IPS-NIHi7 (cell line): ENCODE measurements at regions not wholly inside any gene's neighbourhood (a gene's known extent, or its start where the extent isn't known, plus 50 kb on each side); places are given as distances from the start of the nearest gene placed in this dataset.

Experiments
- DNase-seq: peaks from one replicate; pipeline ENCODE4 v3.0.0; 2012; ENCODE audit warnings: mixed read lengths; ENCODE audit errors: extremely low spot score

DNA sequence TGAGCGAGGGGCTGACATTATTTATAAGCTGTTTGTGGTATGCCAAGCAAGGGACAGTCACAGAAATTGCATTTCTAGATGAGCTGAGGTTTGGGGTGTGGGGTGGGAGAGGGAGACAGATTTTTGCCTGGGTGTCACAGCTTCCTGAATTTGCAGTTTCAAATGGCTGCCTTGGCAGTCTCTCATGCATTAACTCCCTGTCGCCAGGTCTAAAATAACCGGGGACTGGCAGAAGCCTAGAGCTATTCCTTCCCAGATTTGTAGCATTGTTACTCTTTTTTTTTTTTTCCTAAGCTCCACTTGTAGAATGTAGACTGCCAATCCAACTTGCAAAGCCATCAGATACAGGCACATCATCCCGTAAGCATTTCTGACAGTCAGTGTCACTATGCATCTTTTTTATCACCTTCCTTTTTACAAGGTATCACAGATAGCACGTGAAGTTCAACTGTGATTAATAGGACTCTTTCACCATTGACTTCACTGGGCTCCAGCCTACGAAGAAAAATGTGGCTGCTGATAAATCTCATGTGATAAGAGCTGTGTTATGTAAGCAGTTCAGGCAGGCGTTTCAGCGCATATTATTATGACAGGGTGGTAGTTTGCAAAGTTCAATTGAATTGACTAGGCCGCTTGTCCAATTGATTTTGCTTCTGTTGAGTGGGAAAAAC, 130.7 kb upstream of the CELF2 start:
- no peak for DNase-seq

DNA sequence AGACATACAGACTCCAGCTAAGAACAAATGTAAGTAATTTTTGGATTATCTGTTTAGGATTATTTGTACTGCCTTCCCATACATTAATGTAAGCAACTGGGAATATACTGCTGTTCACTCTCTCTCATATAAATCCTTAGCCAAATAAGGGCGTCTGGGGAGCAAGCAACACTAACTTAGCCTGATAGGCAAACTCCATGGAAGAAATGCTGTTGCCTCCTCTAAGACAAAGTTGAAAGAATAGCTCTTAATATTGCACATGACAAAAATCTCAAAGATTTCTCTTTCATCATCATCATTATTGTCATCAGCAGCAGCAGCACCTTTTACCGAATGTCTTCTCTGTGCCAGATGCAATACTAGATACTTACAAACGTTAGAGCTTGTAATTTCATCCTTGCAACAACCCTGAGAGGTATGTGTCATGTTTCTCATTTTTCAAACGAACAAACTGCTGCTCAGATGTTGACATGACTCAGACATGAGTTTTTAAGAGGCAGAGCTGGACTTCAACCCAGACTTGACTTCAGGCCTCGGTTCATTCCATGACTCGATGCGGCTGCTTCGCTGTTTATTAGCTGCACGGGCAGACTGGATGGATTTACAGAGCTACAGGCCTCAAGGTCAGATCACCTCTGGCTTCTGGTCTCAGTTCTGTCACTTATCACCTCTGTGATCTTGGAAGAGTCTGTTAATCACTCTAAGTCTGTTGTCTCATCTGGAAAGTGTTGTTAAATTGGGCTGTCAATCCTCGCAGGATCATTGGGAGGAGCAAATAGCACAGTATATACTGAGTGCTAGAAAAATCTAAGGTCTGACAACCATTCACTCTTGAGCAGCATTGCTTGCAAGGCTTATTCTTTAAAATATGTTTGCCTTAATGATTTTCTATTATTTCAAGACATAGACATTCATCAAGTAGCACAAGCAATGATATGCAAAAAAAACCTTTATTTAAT, 126.3 kb upstream of the CELF2 start:
- no peak for DNase-seq

DNA sequence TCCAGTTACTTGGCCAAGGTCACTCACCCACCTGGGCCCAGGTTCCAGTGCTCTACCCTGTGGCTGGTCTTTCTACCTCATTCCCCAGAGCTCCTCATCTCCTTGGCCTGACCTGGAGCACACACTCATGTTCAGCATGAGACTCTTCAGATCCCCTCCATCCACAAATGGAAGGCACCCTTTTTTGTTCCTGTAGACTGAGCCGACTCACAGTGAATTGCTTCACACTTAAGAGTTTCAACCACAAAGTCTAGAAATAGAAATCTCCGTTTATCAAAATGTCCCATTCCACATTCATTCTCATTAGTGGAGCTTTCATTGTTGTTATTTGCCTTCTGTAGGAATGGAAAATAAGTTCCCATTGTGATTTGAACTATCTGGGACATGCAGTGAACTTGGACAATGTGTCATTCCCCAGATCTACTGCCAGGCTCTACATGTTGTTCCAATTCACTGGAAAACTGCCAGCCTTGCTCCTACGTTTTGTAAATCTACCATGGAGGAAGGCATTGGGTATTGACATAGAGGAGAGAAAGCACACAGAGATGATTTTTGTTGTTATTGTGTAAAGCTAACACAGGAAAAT, 125.3 kb upstream of the CELF2 start:
- DNase-seq: no peak

DNA sequence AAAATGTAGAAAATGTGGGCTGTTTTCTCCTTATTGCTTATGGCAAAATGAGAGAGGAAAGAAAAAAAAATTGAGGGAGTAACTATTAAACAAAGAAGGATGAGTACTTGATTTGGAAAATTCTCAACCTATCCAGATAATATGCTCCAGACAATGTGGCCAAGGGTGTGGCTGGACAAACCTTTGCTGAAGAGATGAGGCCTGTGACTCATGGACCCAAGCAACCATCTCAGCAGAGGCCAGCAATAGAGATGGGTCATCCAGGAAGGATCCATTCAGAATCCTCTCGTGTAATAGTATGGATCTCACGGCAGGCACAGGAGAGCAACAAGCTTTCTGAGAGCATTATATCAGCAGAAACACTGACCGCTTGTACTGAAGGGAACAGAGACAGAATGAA, 120.3 kb upstream of the CELF2 start:
- DNase-seq: no peak

DNA sequence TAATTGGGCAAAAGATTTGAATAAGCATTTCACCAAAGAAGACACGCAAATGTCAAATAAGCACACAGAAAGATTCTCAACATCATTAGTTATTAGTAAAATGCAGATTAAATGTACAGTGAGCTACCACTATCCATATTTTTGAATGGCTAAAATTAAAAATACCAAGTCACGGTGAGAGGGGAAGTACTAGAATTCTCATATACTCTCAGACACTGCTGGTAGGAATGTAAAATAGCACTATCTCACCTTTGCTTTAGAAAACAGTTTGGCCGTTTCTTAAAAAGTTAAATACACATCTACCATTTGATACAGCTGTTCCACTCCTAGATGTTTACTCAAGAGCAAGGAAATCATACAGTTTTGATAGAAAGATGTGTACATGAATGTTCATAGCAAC, 115.8 kb upstream of the CELF2 start:
- no peak for DNase-seq

DNA sequence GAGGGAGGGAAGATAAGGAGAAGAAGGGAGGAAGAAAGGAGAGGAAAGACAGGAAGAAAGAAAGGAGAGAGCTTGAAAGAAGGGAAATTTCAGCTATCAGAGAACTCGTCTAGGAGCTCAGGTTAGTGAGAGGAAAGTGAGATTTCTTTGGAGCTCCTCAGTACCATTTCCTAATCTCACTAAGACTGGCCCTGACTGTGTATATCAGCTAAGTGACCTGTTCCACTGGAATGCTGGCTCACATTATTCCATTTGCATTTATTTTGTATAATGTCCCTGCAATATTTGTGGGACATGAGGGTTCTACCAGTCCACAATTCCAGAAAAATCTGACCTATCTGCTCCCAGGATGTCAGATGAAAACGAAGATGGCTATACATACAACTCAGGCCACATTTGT, 114.7 kb upstream of the CELF2 start:
- DNase-seq: no peak

DNA sequence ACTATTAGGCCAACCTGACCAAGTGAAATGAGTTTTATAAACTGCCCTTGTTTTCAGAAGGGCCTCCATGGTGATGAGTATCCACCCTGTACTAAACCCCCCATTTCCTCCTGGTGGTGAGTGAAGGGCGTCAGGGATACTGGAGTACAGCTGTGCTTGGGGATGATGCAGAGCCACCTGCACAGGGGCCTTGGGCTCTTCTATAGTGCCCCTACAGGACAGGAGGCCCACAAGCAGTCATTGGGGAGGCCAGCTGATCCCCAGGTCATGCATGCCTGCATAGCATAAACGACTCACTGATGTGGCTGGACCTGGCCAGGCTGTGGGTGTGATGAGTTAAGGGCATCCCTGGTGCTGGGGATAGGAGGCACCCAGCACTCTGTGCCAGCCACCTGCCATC, 114.1 kb upstream of the CELF2 start:
- DNase-seq: no peak

DNA sequence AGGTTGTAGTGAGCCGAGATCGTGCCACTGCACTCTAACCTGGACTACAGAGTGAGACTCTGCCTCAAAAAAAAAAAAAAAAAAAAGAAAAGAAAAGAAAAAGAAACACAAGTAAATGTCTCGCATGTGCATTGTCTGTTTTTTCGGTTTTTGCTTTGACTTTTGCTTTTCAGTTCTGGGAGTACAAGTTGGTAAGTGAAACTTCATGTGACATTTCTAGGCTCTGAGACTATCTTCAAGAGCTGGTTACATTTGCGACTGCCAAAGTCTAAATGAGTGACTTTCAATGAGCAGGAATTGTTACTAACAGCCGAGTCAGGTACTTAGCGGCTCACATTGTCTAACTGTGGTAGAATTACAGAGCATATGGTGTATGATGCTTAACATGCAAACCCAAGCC, 107.0 kb upstream of the CELF2 start:
- no peak for DNase-seq

DNA sequence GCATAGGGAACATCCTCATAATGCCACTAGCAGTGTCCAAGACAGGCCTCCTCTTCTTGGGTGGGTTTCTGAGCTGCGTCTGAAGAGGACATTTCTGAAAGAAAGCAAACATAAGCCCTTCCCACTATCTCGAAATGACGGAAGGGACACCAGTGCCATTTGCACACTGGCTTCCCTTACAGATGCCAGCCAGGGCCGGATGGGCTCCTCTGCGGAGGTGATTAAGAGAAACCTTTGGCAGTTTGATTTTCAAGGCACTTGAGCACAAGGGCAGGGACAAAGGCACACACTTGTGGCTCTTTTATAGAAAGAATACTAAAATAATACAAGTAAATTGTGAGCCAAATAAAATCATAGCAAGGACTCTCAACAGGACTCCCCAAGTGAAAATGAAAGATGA, 106.6 kb upstream of the CELF2 start:
- no peak for DNase-seq

DNA sequence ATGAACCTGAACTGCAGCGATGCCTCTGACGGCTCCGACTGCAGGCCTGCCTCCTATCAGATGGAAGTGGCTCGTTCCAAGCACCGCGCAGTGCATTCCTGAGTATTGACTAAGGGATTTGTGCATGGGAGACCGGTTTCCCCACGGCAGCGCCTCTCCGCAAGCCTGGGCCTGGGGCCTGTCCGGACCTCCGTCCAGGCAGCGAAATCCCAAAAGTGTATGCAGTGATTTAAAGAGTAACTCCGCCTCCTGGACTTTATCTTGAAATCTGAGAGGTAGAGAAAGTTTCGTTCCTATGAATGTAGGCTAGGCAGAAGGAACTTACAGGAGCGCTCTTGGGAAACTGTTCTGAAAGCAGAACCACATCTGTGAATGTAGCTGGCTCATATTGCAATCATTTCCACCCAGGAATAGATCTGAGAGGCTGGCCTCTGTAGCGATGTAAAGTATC, 106.2 kb upstream of the CELF2 start:
- peak; percentile 57 for DNase-seq

DNA sequence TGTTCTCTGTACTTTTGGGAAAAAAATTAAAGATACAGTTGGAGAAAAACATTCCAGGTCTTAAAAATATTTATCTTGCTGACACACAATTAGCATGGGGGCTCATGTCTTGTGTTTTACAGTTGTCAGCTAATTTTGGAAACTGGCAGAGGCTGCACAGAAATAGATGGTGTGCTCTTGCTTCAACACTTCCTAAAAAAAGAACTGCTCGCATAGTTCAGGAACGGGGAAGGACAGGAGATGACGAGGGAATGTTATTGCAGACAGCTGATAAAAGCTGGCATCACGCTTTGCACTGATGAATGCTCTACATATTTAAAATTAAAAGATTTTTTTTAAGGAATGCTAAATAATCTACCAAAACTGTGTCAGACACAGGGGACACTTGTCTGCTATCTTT, 103.5 kb upstream of the CELF2 start:
- DNase-seq: no peak

DNA sequence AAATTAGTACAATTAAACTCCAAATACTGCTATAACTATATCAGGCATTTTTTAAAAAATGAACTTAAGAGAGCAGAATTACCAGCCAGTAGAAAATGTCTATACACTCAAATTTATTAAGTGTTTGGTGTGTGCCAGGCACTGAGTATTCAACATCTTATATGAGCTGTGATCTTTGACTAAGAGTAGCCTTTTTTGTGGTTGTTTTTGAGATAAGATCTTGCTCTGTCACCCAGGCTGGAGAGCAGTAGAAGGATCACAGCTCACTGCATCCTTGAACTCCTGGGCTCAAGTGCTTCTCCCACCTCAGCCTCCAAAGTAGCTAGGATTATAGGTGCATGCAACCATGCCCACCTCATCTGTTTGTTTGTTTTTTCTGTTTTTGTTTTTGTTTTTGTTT, 102.5 kb upstream of the CELF2 start:
- no peak for DNase-seq

DNA sequence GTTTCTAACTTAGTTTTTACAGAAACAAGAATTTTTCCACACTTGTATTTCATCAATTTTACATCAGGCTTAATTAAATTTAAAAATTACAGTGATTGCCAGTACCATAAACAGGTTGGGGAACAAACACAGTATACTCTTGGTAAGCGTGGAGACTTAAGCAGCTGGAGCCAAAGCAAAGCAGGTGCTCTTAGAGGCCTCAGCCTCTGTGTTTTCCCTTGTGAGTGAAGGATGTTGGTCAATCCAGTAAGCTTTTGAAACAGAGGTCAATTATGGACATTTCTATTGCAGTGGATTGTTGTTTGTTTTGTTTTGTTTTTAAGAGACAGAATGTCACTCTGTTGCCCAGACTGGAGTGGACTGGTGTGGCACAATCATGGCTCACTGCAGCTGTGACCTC, 100.6 kb upstream of the CELF2 start:
- DNase-seq: no peak

DNA sequence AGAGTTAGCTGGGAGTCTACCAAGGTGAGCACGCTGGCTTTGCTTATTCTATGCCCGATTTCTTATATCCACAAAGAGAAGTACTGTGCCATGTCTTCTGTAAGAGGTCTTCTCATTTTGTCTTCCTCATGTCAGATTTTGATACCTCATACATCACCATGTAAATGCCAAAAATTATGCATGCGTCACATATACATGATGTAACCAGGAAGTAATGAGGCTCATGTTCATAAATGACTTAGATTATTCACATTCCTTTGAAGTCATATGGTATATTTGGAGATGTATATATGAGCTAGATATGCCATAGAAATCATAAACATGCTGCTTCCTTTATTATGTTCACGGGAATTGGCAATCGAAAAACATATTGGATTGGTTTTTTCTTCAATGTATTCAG, 97.7 kb upstream of the CELF2 start:
- no peak for DNase-seq

DNA sequence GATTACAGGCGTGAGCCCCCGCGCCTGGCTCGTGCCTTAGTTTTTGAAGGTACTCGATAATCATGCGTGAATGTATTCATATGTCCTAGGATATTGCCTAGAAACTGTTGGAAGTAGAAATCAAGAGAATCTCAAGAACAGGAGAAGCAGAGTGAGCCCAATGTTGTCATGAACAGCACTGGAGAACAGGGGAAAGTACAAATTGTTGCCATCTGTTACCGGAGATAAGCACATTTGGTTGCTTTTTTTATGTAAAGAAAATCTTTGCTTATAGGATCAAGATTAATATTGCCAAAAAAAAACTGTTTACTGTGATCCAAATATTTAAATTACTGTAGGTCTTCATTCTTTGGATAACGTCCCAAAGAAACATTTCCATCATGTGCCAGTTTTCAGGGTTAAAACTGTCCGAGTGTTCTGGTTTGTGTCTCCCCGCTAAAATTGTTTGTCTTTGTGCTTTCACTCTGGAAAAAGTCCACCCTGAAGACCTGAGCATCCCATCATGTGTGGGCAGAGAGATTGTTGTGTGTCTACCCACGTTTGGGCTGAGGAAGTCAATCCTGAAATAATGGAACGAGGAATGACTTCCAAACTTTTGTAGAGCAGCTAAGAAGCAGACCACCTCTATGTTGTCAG, 95.7 kb upstream of the CELF2 start:
- DNase-seq: no peak

DNA sequence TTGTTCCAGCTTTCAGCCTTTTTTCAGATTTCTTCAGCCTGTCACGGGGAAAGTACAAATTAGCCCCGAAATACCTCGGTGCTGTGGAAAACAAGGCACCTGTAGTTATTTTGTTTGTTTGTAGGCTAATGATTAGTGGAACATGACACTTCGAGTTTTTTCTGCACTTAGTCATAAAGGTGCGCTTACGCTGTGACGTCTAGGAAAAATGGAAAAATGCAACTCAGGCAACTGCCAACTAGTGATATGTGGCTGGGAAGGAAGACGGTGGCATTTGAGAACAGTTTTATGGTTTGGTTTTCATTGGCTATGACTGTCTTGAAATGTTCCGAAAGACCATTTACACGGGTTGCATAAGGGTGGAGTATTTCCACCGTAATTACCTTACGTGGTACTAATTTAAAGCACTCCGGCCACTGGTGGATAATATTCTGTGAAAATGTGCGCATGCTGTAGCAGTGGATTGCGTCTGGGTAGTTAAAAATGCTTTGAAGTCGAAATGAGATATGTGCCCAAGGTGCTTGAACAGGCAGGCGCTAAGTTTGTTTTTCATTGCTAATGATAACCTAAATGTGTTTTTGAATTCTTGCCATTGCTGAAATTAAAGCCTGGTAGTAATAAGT, 94.5 kb upstream of the CELF2 start:
- no peak for DNase-seq

DNA sequence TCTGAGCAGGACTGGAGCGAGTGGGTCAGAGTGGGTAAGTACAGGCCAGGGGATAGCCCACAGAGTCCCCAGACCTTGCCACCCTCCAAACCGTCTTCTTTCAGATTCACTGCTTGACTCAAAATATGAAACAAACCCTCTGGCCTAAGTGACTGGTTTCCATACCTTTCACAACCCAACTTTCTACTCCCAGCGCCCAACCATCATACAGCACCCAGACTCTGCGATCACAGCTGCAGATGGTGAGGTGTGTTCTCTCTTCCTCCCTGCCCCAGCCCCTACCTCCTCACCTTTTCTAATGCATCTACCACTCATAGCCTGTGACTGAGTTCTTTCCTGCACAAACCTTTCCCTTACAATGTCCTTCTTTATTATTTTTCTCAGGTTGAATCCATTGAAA, 92.0 kb upstream of the CELF2 start:
- no peak for DNase-seq

DNA sequence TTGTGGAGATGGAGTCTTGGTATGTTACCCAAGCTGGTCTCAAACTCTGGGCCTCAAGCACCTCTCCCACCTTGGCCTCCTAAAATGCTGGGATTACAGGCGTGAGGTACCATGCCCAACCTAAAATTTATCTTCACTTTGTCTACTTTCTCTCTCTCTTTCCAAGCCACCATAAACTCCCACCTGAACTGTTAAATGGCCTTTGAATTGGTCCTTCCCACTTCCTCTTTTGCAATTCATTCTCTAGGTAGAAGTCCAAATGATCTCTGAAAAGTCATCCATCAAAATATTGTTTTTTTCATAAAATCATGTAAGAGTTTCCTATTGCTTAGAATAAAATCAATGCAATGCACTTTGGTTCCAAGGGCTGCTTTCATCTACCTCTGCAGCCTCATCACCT, 90.1 kb upstream of the CELF2 start:
- DNase-seq: no peak

DNA sequence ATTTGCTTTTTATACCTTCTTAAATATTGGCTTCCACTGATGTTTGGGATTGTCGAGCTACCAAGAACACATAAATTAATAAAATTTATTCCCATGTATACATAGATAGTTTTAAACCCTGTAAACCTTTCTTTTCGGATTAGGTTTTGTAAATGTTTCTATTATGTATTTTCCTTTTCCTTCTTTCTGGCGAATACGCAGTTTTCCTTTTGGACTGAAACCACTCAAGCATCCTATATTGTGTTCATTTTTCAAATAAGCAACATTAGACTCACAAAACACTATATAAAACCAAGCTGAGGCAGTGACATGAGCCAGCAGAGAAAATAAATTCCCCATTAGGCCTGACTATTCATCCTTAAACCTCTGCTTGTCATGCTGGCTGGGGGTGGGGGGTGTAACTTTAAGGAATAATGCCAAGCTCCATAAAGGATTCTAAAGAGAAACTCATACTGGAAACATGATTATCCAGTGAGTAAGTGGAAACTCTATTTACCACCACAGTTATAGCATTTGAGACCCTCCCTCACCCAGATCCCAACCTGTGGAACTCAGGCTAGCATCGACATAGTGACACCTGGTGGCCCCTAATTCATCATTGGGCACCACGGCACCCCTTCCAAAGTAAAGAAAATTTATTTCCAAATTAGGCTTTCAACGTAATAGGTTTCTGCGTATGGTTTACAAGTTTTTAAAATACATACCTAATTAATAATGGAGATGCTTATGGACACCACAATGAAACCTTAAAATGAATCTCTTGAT, 86.5 kb upstream of the CELF2 start:
- DNase-seq: peak; percentile 57

DNA sequence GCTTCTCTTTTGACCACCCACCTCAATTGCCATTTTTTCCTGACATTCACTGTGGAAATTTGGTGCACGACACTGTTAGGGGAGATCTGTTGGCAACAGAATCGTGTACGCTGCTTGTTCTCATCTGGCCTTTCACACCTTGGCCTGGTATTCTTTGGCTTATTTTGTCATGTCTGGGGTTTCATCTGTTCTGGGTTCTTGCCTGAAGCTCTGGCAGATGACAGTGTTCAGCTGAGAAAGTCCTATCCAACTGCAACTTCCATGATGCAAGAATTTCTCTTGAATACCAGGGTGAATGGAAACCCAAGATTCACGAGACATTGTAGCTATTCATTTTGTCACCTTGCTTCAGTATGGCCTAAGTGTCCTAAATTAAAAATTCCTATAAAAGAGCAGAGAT, 82.6 kb upstream of the CELF2 start:
- no peak for DNase-seq

DNA sequence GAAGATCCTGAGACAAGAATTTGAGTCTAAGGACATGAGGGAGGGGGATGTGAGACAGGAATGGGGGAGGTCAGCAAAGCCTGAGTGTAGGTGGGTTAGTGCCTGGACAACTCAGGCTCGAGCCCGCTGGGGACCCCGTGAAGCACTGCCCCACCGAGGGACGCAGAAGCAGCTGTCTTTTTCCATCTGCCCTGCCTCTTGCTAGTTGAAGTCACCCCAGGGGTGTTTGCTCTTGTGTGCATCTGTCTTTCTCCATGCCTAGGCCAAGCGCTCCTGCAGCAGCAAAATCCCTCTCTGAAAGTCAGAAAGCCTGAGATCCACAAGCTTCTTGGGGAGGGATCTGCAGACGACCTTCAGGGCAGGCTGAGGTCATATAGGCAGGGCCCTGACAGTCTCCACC, 79.0 kb upstream of the CELF2 start:
- DNase-seq: no peak
